H1 (cell line): ENCODE measurements at regions not wholly inside any gene's neighbourhood (a gene's known extent, or its start where the extent isn't known, plus 50 kb on each side); places are given as distances from the start of the nearest gene placed in this dataset.

Experiments used
- CTCF ChIA-PET: fragments of 300-600 bp; sonication (Branson Sonifier 250); formaldehyde crosslinking; loops from one replicate; lab custom pipeline; 2021; ENCODE audit not compliant: partially characterized antibody; lab: Charles Lee
- POLR2A ChIA-PET: fragments of 300-600 bp; sonication (Branson Sonifier 250); formaldehyde crosslinking; loops from one replicate; lab custom pipeline; 2021; ENCODE audit warnings: inconsistent platforms; ENCODE audit not compliant: partially characterized antibody; lab: Charles Lee
- DNase-seq, 2 experiments: peaks; one replicate each; pipeline versions ENCODE4 v3.0.0 to v3.0.0-alpha.2; 2010 to 2022; ENCODE audit warnings: low spot score in 2 of 2, low read depth in 1 of 2, mixed read lengths in 1 of 2
- FAIRE-seq: peaks from 2 replicates; lab custom pipeline; 2011; peaks lifted over from hg19 to GRCh38; lab: Jason Lieb, UNC
- H2AFZ ChIP-seq: 2 replicates; pipeline ENCODE4 v1.8.1; 2012; ENCODE audit warnings: low read length, inconsistent platforms
- H2AK5ac ChIP-seq: 2 replicates; pipeline ENCODE4 v1.6.1; 2013; ENCODE audit warnings: low read depth, low read length
- H2BK120ac ChIP-seq: replicated peaks from 2 replicates; pipeline ENCODE3; 2013; ENCODE audit warnings: low read depth, low read length, inconsistent platforms
- H2BK12ac ChIP-seq: 2 replicates; pipeline ENCODE4 v1.6.1; 2013; ENCODE audit warnings: low read depth, low read length
- H2BK15ac ChIP-seq: 2 replicates; pipeline ENCODE4 v1.6.1; 2013; ENCODE audit warnings: low read length
- H2BK20ac ChIP-seq: 2 replicates; pipeline ENCODE4 v1.6.1; 2013; ENCODE audit warnings: low read length
- H2BK5ac ChIP-seq: 2 replicates; pipeline ENCODE4 v1.6.1; 2013; ENCODE audit warnings: low read depth, low read length
- H3K14ac ChIP-seq: 2 replicates; pipeline ENCODE4 v1.6.1; 2013; ENCODE audit warnings: inconsistent platforms; ENCODE audit not compliant: insufficient read length
- H3K18ac ChIP-seq: 2 replicates; pipeline ENCODE4 v1.6.1; 2013; ENCODE audit warnings: low read length; ENCODE audit errors: extremely low read depth
- H3K23ac ChIP-seq: 2 replicates; pipeline ENCODE4 v1.6.1; 2013; ENCODE audit warnings: inconsistent platforms; ENCODE audit not compliant: insufficient read length
- H3K23me2 ChIP-seq: 2 replicates; pipeline ENCODE4 v1.6.1; 2013; ENCODE audit warnings: low read depth, low read length
- H3K27ac ChIP-seq: 2 replicates; pipeline ENCODE4 v1.6.1; 2011; ENCODE audit warnings: low read depth, low read length, inconsistent platforms
- H3K27me3 ChIP-seq, 4 experiments: replicated peaks in 1 of 4; 1 replicate in 1 of 4; 2 replicates in 3 of 4; pipeline versions ENCODE4 v1.6.1 to v1.8.1; 2011 to 2013; ENCODE audit warnings: low read length in 3 of 4, mild to moderate bottlenecking in 3 of 4, inconsistent platforms in 2 of 4, mixed read lengths in 2 of 4, moderate library complexity in 1 of 4; ENCODE audit not compliant: control insufficient read depth in 3 of 4, insufficient read depth in 3 of 4; ENCODE audit errors: extremely low read depth in 1 of 4
- H3K36me3 ChIP-seq, 4 experiments: 2 replicates each; pipeline versions ENCODE4 v1.6.1 to v1.8.1; 2011 to 2013; ENCODE audit warnings: mild to moderate bottlenecking in 4 of 4, low read length in 3 of 4, moderate library complexity in 2 of 4, control low read depth in 1 of 4, inconsistent platforms in 1 of 4; ENCODE audit not compliant: insufficient read depth in 4 of 4, control insufficient read depth in 2 of 4
- H3K4ac ChIP-seq: replicated peaks from 2 replicates; pipeline ENCODE3; 2013; ENCODE audit warnings: low read length, low read depth, mixed read lengths, inconsistent platforms; ENCODE audit not compliant: insufficient read length
- H3K4me1 ChIP-seq, 4 experiments: replicated peaks in 1 of 4; 1 replicate in 1 of 4; 2 replicates in 3 of 4; pipeline versions ENCODE4 v1.6.1 to v1.8.1; 2011 to 2013; ENCODE audit warnings: low read length in 3 of 4, inconsistent platforms in 2 of 4, mixed read lengths in 1 of 4; ENCODE audit not compliant: insufficient read depth in 4 of 4, control insufficient read depth in 3 of 4
- H3K4me2 ChIP-seq, 2 experiments: 2 replicates each; pipeline versions ENCODE4 v1.6.1 to v1.8.1; 2011 to 2013; ENCODE audit warnings: low read depth in 2 of 2, low read length in 2 of 2, control low read depth in 1 of 2, inconsistent platforms in 1 of 2, mild to moderate bottlenecking in 1 of 2; ENCODE audit not compliant: insufficient read depth in 1 of 2
- H3K4me3 ChIP-seq, 4 experiments: fragments of 200-600, 300-600 bp in 1 of 4; sonication (generic), shearing (Covaris generic), sonication (Bioruptor Twin) in 1 of 4; 2 replicates each; pipeline versions ENCODE4 v1.5.1 to v1.8.1; 2011 to 2016; ENCODE audit warnings: low read length in 4 of 4, low read depth in 3 of 4, control low read depth in 2 of 4, inconsistent platforms in 2 of 4, mild to moderate bottlenecking in 2 of 4, mixed read lengths in 1 of 4, moderate library complexity in 1 of 4; ENCODE audit not compliant: insufficient read depth in 2 of 4; ENCODE audit errors: extremely low read depth in 1 of 4
- H3K56ac ChIP-seq: replicated peaks from 2 replicates; pipeline ENCODE3; 2013; ENCODE audit warnings: low read depth, mild to moderate bottlenecking, mixed read lengths, low read length, inconsistent platforms; ENCODE audit not compliant: insufficient read length
- H3K79me1 ChIP-seq: 2 replicates; pipeline ENCODE4 v1.6.1; 2013; ENCODE audit warnings: low read depth, low read length, control low read depth
- H3K79me2 ChIP-seq, 2 experiments: 2 replicates each; pipeline versions ENCODE4 v1.6.1 to v1.8.1; 2012 to 2013; ENCODE audit warnings: low read length in 2 of 2, mild to moderate bottlenecking in 2 of 2, inconsistent platforms in 1 of 2; ENCODE audit not compliant: insufficient read depth in 2 of 2, control insufficient read depth in 1 of 2
- H3K9ac ChIP-seq, 4 experiments: replicated peaks in 1 of 4; 1 replicate in 1 of 4; 2 replicates in 3 of 4; pipeline versions ENCODE4 v1.6.1 to v1.8.1; 2011 to 2013; ENCODE audit warnings: low read depth in 3 of 4, low read length in 3 of 4, control low read depth in 2 of 4, mild to moderate bottlenecking in 2 of 4, moderate library complexity in 2 of 4, inconsistent platforms in 1 of 4; ENCODE audit errors: extremely low read depth in 1 of 4
- H3K9me3 ChIP-seq, 2 experiments: 2 replicates each; pipeline versions ENCODE4 v1.6.1 to v1.8.1; 2012 to 2013; ENCODE audit warnings: mild to moderate bottlenecking in 2 of 2, moderate library complexity in 2 of 2, control low read depth in 1 of 2, inconsistent platforms in 1 of 2, low read depth in 1 of 2, low read length in 1 of 2, mixed read lengths in 1 of 2; ENCODE audit not compliant: insufficient read depth in 2 of 2
- H4K20me1 ChIP-seq, 2 experiments: replicated peaks in 1 of 2; 2 replicates each; pipeline versions ENCODE3 to v1.8.1; 2011 to 2013; ENCODE audit warnings: inconsistent platforms in 2 of 2, low read length in 2 of 2, mild to moderate bottlenecking in 1 of 2; ENCODE audit not compliant: insufficient read depth in 2 of 2, control insufficient read depth in 1 of 2
- H4K5ac ChIP-seq: 2 replicates; pipeline ENCODE4 v1.6.1; 2013; ENCODE audit warnings: low read length, low read depth, mixed read lengths, inconsistent platforms; ENCODE audit not compliant: insufficient read length
- H4K8ac ChIP-seq: 2 replicates; pipeline ENCODE4 v1.8.0; 2013; ENCODE audit warnings: mild to moderate bottlenecking, moderate library complexity, low read length, inconsistent platforms; ENCODE audit not compliant: insufficient read depth; ENCODE audit errors: extremely low read depth
- H4K91ac ChIP-seq: replicated peaks from 2 replicates; pipeline ENCODE3; 2013; ENCODE audit warnings: low read length, mixed read lengths, inconsistent platforms; ENCODE audit not compliant: insufficient read length
- ASH2L ChIP-seq: fragments of 200-600, 300-600 bp; sonication (generic); IDR thresholded peaks from one replicate; pipeline ENCODE4 v1.7.1; 2017; ENCODE audit warnings: low read length
- KDM4A ChIP-seq: IDR thresholded peaks from one replicate; pipeline ENCODE4 v1.7.1; 2012; ENCODE audit warnings: low read depth, mild to moderate bottlenecking, moderate library complexity, low read length, inconsistent platforms; ENCODE audit not compliant: severe bottlenecking
- PHF8 ChIP-seq: fragments of 200-600 bp; sonication (generic); conservative IDR thresholded peaks from 2 replicates; pipeline ENCODE4 v1.7.1; 2012; ENCODE audit warnings: low read depth, mild to moderate bottlenecking, inconsistent platforms, low read length, moderate library complexity
- POLR2A ChIP-seq, 2 experiments: IDR thresholded peaks; 1 replicate in 1 of 2; 2 replicates in 1 of 2; pipeline ENCODE4 v1.6.1; 2011; ENCODE audit warnings: low read depth in 2 of 2, low read length in 2 of 2, mild to moderate bottlenecking in 2 of 2; ENCODE audit errors: control extremely low read depth in 1 of 2
- RBBP5 ChIP-seq: IDR thresholded peaks from 2 replicates; pipeline ENCODE4 v1.7.1; 2012; ENCODE audit warnings: low read depth, mild to moderate bottlenecking, inconsistent platforms, low read length, moderate library complexity, borderline replicate concordance
- SP1 ChIP-seq: IDR thresholded peaks from 2 replicates; pipeline ENCODE4 v1.6.1; 2011; ENCODE audit warnings: low read depth, low read length
- TAF7 ChIP-seq: optimal IDR thresholded peaks from 2 replicates; pipeline ENCODE3; 2011; ENCODE audit warnings: low read depth, mild to moderate bottlenecking, inconsistent platforms, low read length, moderate library complexity, borderline replicate concordance
- TEAD4 ChIP-seq: IDR thresholded peaks from 2 replicates; pipeline ENCODE4 v1.6.1; 2012; ENCODE audit warnings: low read depth, low read length, inconsistent platforms, mixed read lengths
- USF2 ChIP-seq: IDR thresholded peaks from 2 replicates; pipeline ENCODE4 v1.6.1; 2011; ENCODE audit warnings: low read length, improper control_type of control experiment
- WGBS, 2 experiments: shearing (Covaris generic) in 1 of 2; methylation state at CpG; one replicate each; pipeline versions ENCODE4 v1.1.6 to v1.1.7; 2013 to 2015; ENCODE audit warnings: low lambda C conversion rate in 2 of 2, mixed read lengths in 2 of 2, inconsistent platforms in 1 of 2, low coverage in 1 of 2, missing lambda C conversion rate in 1 of 2; ENCODE audit not compliant: insufficient replicate concordance in 2 of 2, insufficient coverage in 1 of 2, insufficient read length in 1 of 2; ENCODE audit errors: extremely low coverage in 1 of 2, missing lambda C conversion rate in 1 of 2; 5-methylcytosine and 5-hydroxymethylcytosine counted together
- TF ChIP-seq, protein P1 (sequence below): IDR thresholded peaks from 2 replicates; pipeline ENCODE4 v1.6.1; 2012; ENCODE audit warnings: inconsistent platforms

- Histone ChIP-seq H3K27me3 (no peaks in the 10 kb centered on the region), H3K4me2 (no peak overlapping the region), H2BK12ac (no peak overlapping the region), H3K23ac (no peak overlapping the region), H3K79me2 (no peaks in the 10 kb centered on the region), H2BK20ac (no peak overlapping the region), H2BK5ac (no peak overlapping the region), H4K5ac (no peak overlapping the region), H4K91ac (no peak overlapping the region), H4K8ac (no peak overlapping the region), H4K20me1 (no peaks in the 10 kb centered on the region), H3K4me1 (peaks cover 3 to 6% (median 4%) of the 10 kb centered on the region in 4 experiments), H2BK120ac (no peak overlapping the region), H3K36me3 (no peaks in the 10 kb centered on the region), H3K27ac (no peak overlapping the region), H3K79me1 (no peaks in the 10 kb centered on the region), H3K23me2 (no peaks in the 10 kb centered on the region), H2AFZ (no peak overlapping the region), H3K9me3 (no peaks in the 10 kb centered on the region), H3K4me3 (no peak overlapping the region), H3K4ac (no peak overlapping the region), H3K9ac (no peak overlapping the region), H2BK15ac (no peak overlapping the region), H3K56ac (no peak overlapping the region), H3K14ac (no peak overlapping the region), H3K18ac (no peak overlapping the region), H2AK5ac (no peak overlapping the region)
- TF ChIP-seq, protein P1, sequence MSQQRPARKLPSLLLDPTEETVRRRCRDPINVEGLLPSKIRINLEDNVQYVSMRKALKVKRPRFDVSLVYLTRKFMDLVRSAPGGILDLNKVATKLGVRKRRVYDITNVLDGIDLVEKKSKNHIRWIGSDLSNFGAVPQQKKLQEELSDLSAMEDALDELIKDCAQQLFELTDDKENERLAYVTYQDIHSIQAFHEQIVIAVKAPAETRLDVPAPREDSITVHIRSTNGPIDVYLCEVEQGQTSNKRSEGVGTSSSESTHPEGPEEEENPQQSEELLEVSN, result no peak
- TF ChIP-seq RBBP5 (no peak), TEAD4 (no peak), ASH2L (no peak), POLR2A (IDR thresholded peaks at IDR 0.05; ENCODE audit: control extremely low read depth in 1 of 2, low read depth in 2 of 2, low read length in 2 of 2) (no peak), TAF7 (no peak), USF2 (no peak), KDM4A (no peak), SP1 (no peak), PHF8 (no peak)
- ChIA-PET POLR2A (no interaction called here), CTCF (interaction anchor here (1.1 kb wide), 1 partner anchor 10 kb away, joined by 3 read pairs; no protein-coding TSS in a partner anchor)
- DNase-seq (no peak), FAIRE-seq (no peak)
- WGBS, 2 experiments, result 90% methylated on average over 12 of the region's 12 CpGs; no CpG with 5 or more reads in 1 of the 2 experiments
Observed at GRCh38 chr5:168042284-168043068, 249.0 kb upstream of the WWC1 start.
